Psoas muscle (tissue), 7 donors: ENCODE measurements at regions not wholly inside any gene's neighbourhood (a gene's known extent, or its start where the extent isn't known, plus 50 kb on each side); places are given as distances from the start of the nearest gene placed in this dataset.

ENCODE experiments used
- ATAC-seq, 4 donors: fragments of 200-7000 bp; cut with Tn5 transposase; one replicate each; pipeline ENCODE4 v1.9.1; 2020; ENCODE audit warnings: moderate library complexity in 3 of 4, mild to moderate bottlenecking in 2 of 4
- DNase-seq, 2 donors: peaks; one replicate each; pipeline ENCODE4 v3.0.0-alpha.2; 2020
- H3K27ac ChIP-seq: fragments of 200-600 bp; one replicate; pipeline ENCODE4 v1.8.0; 2022
- H3K27me3 ChIP-seq, 3 donors: fragments of 200-600 bp in 1 of 3; one replicate each; pipeline versions ENCODE4 v1.6.1 to v1.8.0; 2013 to 2022; ENCODE audit warnings: low read length in 2 of 3, mild to moderate bottlenecking in 2 of 3, moderate library complexity in 1 of 3; ENCODE audit not compliant: insufficient read depth in 3 of 3
- H3K36me3 ChIP-seq, 2 donors: fragments of 200-600 bp in 1 of 2; one replicate each; pipeline versions ENCODE4 v1.6.1 to v1.8.0; 2013 to 2022; ENCODE audit warnings: low read depth in 1 of 2, mild to moderate bottlenecking in 1 of 2, moderate library complexity in 1 of 2; ENCODE audit not compliant: insufficient read depth in 1 of 2
- H3K4me1 ChIP-seq: fragments of 200-600 bp; one replicate; pipeline ENCODE4 v1.8.0; 2022
- H3K4me3 ChIP-seq: fragments of 200-600 bp; one replicate; pipeline ENCODE4 v1.8.0; 2022; ENCODE audit warnings: mild to moderate bottlenecking
- H3K9me3 ChIP-seq: fragments of 200-600 bp; one replicate; pipeline ENCODE4 v1.8.0; 2022
- WGBS, 3 donors: extraction: QIAGEN DNeasy Blood & Tissue Kit; methylation state at CpG; one replicate each; pipeline versions ENCODE4 v1.1.6 to v1.1.7; 2013; 5-methylcytosine and 5-hydroxymethylcytosine counted together
- intact Hi-C, 2 donors: fragments of 100-400 bp; cut with DNase I; formaldehyde crosslinking; loops; one replicate each; pipeline versions ENCODE4 v1.11.0 to v1.14.2; 2022
- TF ChIP-seq, protein P1 (sequence below): fragments of 200-600 bp; IDR thresholded peaks from one replicate; pipeline ENCODE4 v1.8.0; 2022; ENCODE audit warnings: antibody characterized with exemption
- donor health status: healthy with polysubstance abuse.
- donor health status: DM: no; HTN: no; CAD: no; lungs with moderate emphysema.
- donor health status: Bipolar disorder and iron deficiency.
- donor health status: healthy.
- donor health status: DM: yes; HTN: yes; CAD: no.
- donor health status: DM: no; HTN: no; CAD: no.
- donor health status: DM: yes; HTN: yes; CAD: no.

DNA sequence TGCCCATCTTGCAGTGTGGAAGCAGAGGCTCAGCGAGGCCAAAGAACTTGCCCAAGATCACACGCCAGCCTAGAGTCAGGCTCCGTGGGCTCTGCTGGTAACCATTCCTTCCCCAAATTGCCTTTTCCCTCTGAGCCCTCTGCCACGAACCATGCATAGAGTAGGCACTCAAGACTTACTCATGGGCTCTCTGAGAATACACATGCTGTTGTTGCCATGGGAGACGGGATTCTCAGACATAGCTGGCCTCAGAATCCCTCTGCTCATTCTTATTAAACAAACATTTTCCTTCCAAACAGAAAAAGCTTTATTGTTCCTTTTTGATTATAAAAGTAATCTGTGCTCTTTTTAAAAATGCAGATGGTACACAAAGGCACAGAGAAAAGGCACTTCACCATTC lies 52.5 kb upstream of the WSCD2 start:
- TF ChIP-seq, protein P1, sequence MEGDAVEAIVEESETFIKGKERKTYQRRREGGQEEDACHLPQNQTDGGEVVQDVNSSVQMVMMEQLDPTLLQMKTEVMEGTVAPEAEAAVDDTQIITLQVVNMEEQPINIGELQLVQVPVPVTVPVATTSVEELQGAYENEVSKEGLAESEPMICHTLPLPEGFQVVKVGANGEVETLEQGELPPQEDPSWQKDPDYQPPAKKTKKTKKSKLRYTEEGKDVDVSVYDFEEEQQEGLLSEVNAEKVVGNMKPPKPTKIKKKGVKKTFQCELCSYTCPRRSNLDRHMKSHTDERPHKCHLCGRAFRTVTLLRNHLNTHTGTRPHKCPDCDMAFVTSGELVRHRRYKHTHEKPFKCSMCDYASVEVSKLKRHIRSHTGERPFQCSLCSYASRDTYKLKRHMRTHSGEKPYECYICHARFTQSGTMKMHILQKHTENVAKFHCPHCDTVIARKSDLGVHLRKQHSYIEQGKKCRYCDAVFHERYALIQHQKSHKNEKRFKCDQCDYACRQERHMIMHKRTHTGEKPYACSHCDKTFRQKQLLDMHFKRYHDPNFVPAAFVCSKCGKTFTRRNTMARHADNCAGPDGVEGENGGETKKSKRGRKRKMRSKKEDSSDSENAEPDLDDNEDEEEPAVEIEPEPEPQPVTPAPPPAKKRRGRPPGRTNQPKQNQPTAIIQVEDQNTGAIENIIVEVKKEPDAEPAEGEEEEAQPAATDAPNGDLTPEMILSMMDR: no peak
- DNase-seq (no peak), ATAC-seq (no peak)
- Histone ChIP-seq H3K4me1 (no peaks in the 10 kb centered on the region), H3K36me3 (no peaks in the 10 kb centered on the region), H3K27me3 (no peaks in the 10 kb centered on the region), H3K9me3 (no peaks in the 10 kb centered on the region), H3K27ac (no peak overlapping the region), H3K4me3 (no peak overlapping the region)
- intact Hi-C loops: no loop called here
- 67 to 85% (median 80%) methylated on average over 5 of the region's 5 CpGs for WGBS, 3 donors

DNA sequence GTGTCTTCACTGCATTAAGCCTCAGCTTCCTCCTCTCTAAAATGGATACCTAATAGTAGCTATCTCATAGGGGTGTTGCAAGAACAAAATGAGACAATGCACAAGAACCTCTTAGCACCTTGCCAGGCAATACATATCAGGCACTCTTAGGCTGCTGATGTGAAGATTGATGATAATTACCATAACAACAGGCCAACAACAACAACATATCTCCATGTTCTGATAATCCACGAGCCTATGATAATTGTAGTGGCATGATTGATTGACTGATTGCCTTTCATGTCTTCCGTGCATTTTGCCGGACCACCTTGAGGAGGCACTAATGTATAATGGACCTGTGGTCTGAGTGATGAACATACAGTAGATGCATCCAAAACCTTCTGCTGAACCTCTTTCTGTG lies 50.7 kb upstream of the WSCD2 start:
- ATAC-seq: no peak

More for the DNA sequence above, 50.7 kb upstream of the WSCD2 start:
- H3K27ac ChIP-seq: no peak overlapping the region
- intact Hi-C loops: no loop called here
- TF ChIP-seq, protein P1: no peak
- H3K9me3 ChIP-seq: no peaks in the 10 kb centered on the region
- H3K36me3 ChIP-seq: no peaks in the 10 kb centered on the region
- no peak overlapping the region for H3K4me3 ChIP-seq
- 70 to 81% (median 75%) methylated on average over 3 of the region's 3 CpGs for WGBS, 3 donors
- no peaks in the 10 kb centered on the region for H3K4me1 ChIP-seq
- no peak for DNase-seq
- no peaks in the 10 kb centered on the region for H3K27me3 ChIP-seq
